Thyroid gland (tissue), 4 donors: ENCODE measurements at regions not wholly inside any gene's neighbourhood (a gene's known extent, or its start where the extent isn't known, plus 50 kb on each side); places are given as distances from the start of the nearest gene placed in this dataset.

ENCODE experiments used
- POLR2A ChIP-seq, 2 donors: fragments of 450-650 bp; IDR thresholded peaks; one replicate each; pipeline ENCODE4 v1.6.1; 2017; ENCODE audit warnings: antibody characterized with exemption in 2 of 2, mild to moderate bottlenecking in 2 of 2, moderate library complexity in 1 of 2
- TF ChIP-seq, protein P1 (sequence below), 6 experiments: fragments of 200-600 bp in 3 of 6; fragments of 450-650 bp in 3 of 6; sonication (generic) in 3 of 6; IDR thresholded peaks; one replicate each; pipeline ENCODE4 v1.5.1; 2016 to 2019; ENCODE audit warnings: antibody characterized with exemption in 6 of 6, mild to moderate bottlenecking in 2 of 6, inconsistent platforms in 1 of 6, moderate library complexity in 1 of 6

DNA sequence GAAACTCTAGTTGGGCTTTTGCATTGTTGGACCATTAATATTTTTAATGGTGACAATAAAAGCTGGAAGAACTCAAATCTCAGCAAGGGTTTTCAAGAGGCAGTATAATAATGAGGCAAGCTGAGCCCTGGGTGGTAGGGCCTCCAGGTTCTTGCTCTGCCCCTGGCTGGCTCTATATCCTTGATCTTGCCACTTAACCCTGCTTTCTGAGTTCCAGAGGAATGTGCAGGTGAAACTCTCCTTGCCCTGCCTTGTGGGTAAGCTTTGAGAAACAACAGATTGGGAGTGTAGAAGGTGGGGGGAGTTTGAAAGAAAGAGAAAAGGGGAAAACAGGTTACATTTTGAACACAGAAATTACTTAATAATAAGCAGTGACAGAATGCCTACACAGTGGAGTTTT, 103.3 kb upstream of the MAP4K3 start:
- TF ChIP-seq POLR2A (IDR thresholded peaks at IDR 0.05): no peak
- TF ChIP-seq, protein P1, sequence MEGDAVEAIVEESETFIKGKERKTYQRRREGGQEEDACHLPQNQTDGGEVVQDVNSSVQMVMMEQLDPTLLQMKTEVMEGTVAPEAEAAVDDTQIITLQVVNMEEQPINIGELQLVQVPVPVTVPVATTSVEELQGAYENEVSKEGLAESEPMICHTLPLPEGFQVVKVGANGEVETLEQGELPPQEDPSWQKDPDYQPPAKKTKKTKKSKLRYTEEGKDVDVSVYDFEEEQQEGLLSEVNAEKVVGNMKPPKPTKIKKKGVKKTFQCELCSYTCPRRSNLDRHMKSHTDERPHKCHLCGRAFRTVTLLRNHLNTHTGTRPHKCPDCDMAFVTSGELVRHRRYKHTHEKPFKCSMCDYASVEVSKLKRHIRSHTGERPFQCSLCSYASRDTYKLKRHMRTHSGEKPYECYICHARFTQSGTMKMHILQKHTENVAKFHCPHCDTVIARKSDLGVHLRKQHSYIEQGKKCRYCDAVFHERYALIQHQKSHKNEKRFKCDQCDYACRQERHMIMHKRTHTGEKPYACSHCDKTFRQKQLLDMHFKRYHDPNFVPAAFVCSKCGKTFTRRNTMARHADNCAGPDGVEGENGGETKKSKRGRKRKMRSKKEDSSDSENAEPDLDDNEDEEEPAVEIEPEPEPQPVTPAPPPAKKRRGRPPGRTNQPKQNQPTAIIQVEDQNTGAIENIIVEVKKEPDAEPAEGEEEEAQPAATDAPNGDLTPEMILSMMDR (IDR thresholded peaks at IDR 0.05): no peak
